Pancreas (tissue), 10 donors: ENCODE measurements at regions not wholly inside any gene's neighbourhood (a gene's known extent, or its start where the extent isn't known, plus 50 kb on each side); places are given as distances from the start of the nearest gene placed in this dataset.

ENCODE experiments used
- ATAC-seq, 4 donors: fragments of 200-7000 bp; cut with Tn5 transposase; one replicate each; pipeline versions ENCODE4 v1.8.0 to v1.9.1; 2020; ENCODE audit warnings: mild to moderate bottlenecking in 4 of 4, moderate library complexity in 4 of 4
- DNase-seq, 6 donors: peaks; one replicate each; pipeline ENCODE4 v3.0.0-alpha.2; 2020
- FAIRE-seq: peaks from 2 replicates; lab custom pipeline; 2012; peaks lifted over from hg19 to GRCh38; lab: Jason Lieb, UNC
- H3K27ac ChIP-seq, 4 donors: fragments of 200-600 bp; sonication (generic); 1 replicate in 3 of 4; 2 replicates in 1 of 4; pipeline versions ENCODE4 v1.5.0 to v1.8.0; 2020
- H3K27me3 ChIP-seq, 4 donors: fragments of 200-600 bp; one replicate each; pipeline ENCODE4 v1.8.0; 2021
- H3K36me3 ChIP-seq, 3 donors: fragments of 200-600 bp; sonication (generic) in 1 of 3; one replicate each; pipeline versions ENCODE4 v1.5.0 to v1.8.0; 2020 to 2021
- H3K4me1 ChIP-seq, 3 donors: fragments of 200-600 bp; one replicate each; pipeline ENCODE4 v1.8.0; 2021
- H3K4me3 ChIP-seq, 4 donors: fragments of 200-600 bp; sonication (generic) in 2 of 4; one replicate each; pipeline versions ENCODE4 v1.5.0 to v1.8.0; 2020 to 2021
- H3K9me3 ChIP-seq, 4 donors: fragments of 200-600 bp; one replicate each; pipeline ENCODE4 v1.8.0; 2021
- CTCF ChIP-seq, 4 donors: fragments of 200-600 bp; sonication (generic) in 3 of 4; IDR thresholded peaks; one replicate each; pipeline versions ENCODE4 v1.5.0 to v1.8.0; 2021; ENCODE audit warnings: antibody characterized with exemption in 4 of 4
- WGBS, 2 donors: extraction: QIAGEN DNeasy Blood & Tissue Kit; methylation state at CpG; one replicate each; pipeline ENCODE4 v1.1.7; 2013; 5-methylcytosine and 5-hydroxymethylcytosine counted together
- intact Hi-C, 3 donors: fragments of 100-400 bp; cut with DNase I; formaldehyde crosslinking; loops; one replicate each; pipeline versions ENCODE4 v1.11.1 to v1.14.2; 2022
- donor health status: healthy with polysubstance abuse.
- donor health status: DM: no; HTN: no; CAD: no; lungs with moderate emphysema.
- donor health status: DM: no; HTN: no; CAD: no.
- donor health status: control.
- donor health status: control.
- donor health status: Bipolar disorder and iron deficiency.
- donor health status: DM: yes; HTN: yes; CAD: no.
- donor health status: DM: no; HTN: no; CAD: no.
- donor health status: DM: no; HTN: no; CAD: no.
- donor health status: DM: yes; HTN: yes; CAD: no.

GRCh38 chr14:98855926-98856715 lies 415.9 kb downstream of the BCL11B start:
- FAIRE-seq (no peak), DNase-seq (no peak), ATAC-seq (no peak)
- Histone ChIP-seq H3K27me3 (no peaks in the 10 kb centered on the region), H3K4me1 (no peaks in the 10 kb centered on the region), H3K36me3 (no peaks in the 10 kb centered on the region), H3K27ac (no peak overlapping the region), H3K9me3 (no peaks in the 10 kb centered on the region), H3K4me3 (no peak overlapping the region)
- no peak for TF ChIP-seq CTCF (IDR thresholded peaks at IDR 0.05)
- 67 to 73% methylated on average over 13 of the region's 13 CpGs for WGBS, 2 donors
- intact Hi-C loops, result no loop called here

DNA sequence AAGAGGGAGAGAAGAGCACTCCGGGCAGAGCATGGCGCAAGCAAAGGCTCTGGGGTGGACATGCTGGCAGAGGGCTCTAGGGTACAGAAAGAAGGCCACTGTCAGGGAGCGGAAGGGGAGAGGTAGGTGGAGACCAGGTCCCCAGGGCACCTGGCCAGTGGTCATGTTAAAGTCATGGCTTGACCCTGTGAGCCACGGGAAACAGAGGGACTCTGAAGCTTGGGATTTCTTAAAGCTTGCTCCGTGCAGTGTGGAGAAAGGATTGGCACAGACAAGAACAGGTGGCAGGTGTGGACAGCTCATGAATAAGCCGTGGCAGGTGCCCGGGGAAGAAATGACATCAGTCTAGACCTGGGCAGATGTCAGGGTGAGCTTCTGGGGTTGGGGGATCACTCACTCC lies 413.8 kb downstream of the BCL11B start:
- intact Hi-C loops, result no loop called here
- Histone ChIP-seq H3K27me3 (no peaks in the 10 kb centered on the region), H3K36me3 (no peaks in the 10 kb centered on the region), H3K27ac (no peak overlapping the region), H3K4me3 (no peak overlapping the region), H3K4me1 (no peaks in the 10 kb centered on the region), H3K9me3 (no peaks in the 10 kb centered on the region)
- TF ChIP-seq CTCF (IDR thresholded peaks at IDR 0.05), result no peak
- ATAC-seq (no peak), FAIRE-seq (no peak), DNase-seq (no peak)
- 73 to 74% methylated on average over 7 of the region's 7 CpGs for WGBS, 2 donors

DNA sequence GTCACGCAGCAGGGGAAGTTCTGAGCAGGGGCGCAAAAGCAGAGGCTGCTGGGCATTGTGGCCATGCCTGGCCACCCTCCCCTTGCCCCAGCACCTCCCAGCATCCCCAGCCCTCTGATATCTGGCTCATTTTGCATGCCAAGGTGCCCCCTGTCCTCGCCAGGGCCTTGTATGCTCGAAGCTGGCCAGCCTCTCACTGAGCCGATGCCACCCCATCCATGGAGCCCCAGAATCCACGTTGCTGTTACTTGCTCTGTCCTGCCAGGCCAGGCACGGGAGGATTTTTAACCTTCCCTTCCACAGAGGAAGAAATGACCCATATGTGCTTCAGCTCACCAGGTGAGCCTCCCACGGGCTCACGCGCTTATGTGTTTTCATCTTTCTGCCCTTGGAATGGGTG lies 413.4 kb downstream of the BCL11B start:
- intact Hi-C loops, result no loop called here
- Histone ChIP-seq H3K9me3 (no peaks in the 10 kb centered on the region), H3K4me1 (no peaks in the 10 kb centered on the region), H3K4me3 (no peak overlapping the region), H3K27me3 (no peaks in the 10 kb centered on the region), H3K36me3 (no peaks in the 10 kb centered on the region), H3K27ac (no peak overlapping the region)
- DNase-seq (no peak), ATAC-seq (no peak), FAIRE-seq (no peak)
- 70 to 83% methylated on average over 10 of the region's 10 CpGs for WGBS, 2 donors
- TF ChIP-seq CTCF (IDR thresholded peaks at IDR 0.05), result no peak

- DNase-seq, result no peak
- H3K4me1 ChIP-seq, result no peaks in the 10 kb centered on the region
- no peak for ATAC-seq
- 43 to 50% methylated on average over 2 of the region's 2 CpGs for WGBS, 2 donors
- intact Hi-C loops, result no loop called here
- no peak overlapping the region for H3K27ac ChIP-seq
- no peak overlapping the region for H3K4me3 ChIP-seq
- FAIRE-seq, result no peak
- no peaks in the 10 kb centered on the region for H3K36me3 ChIP-seq
- no peak for TF ChIP-seq CTCF (IDR thresholded peaks at IDR 0.05)
- H3K9me3 ChIP-seq, result no peaks in the 10 kb centered on the region
- no peaks in the 10 kb centered on the region for H3K27me3 ChIP-seq
Observed at GRCh38 chr14:98859301-98859700, 412.7 kb downstream of the BCL11B start.

GRCh38 chr14:98864211-98864610 lies 407.8 kb downstream of the BCL11B start:
- H3K27ac ChIP-seq, result no peak overlapping the region

More at GRCh38 chr14:98864211-98864610, 407.8 kb downstream of the BCL11B start:
- intact Hi-C loops, result no loop called here
- WGBS, 2 donors, result 65 to 80% methylated on average over 2 of the region's 2 CpGs
- no peak for TF ChIP-seq CTCF (IDR thresholded peaks at IDR 0.05)
- Histone ChIP-seq H3K4me3 (no peak overlapping the region), H3K9me3 (no peaks in the 10 kb centered on the region), H3K4me1 (no peaks in the 10 kb centered on the region), H3K36me3 (no peaks in the 10 kb centered on the region), H3K27me3 (no peaks in the 10 kb centered on the region)
- no peak for ATAC-seq
- no peak for FAIRE-seq
- no peak for DNase-seq
